Calu3 (cell line): ENCODE measurements at regions not wholly inside any gene's neighbourhood (a gene's known extent, or its start where the extent isn't known, plus 50 kb on each side); places are given as distances from the start of the nearest gene placed in this dataset.

Experiments used
- BruUV-seq: library from RNA; stranded (reverse); fragments of 400-500 nt; replicated peaks from 2 replicates; lab custom pipeline; 2021; lab: Mats Ljungman, UMichigan
- CTCF ChIA-PET: fragments of 300-600 bp; sonication (Branson Sonifier 250); formaldehyde crosslinking; loops from one replicate; lab custom pipeline; 2022; ENCODE audit warnings: antibody characterized with exemption; lab: Charles Lee
- DNase-seq: peaks from one replicate; pipeline ENCODE4 v3.0.0; 2022
- H3K27ac Mint-ChIP-seq: one replicate; pipeline ENCODE4 v1.8.0; 2022; ENCODE audit warnings: mixed read lengths; ENCODE audit not compliant: unreplicated experiment
- H3K27me3 Mint-ChIP-seq: one replicate; pipeline ENCODE4 v1.8.0; 2022; ENCODE audit warnings: mixed read lengths; ENCODE audit not compliant: unreplicated experiment
- H3K36me3 Mint-ChIP-seq: one replicate; pipeline ENCODE4 v1.8.0; 2022; ENCODE audit warnings: mild to moderate bottlenecking, moderate library complexity, mixed read lengths; ENCODE audit not compliant: insufficient read depth, unreplicated experiment
- H3K4me1 Mint-ChIP-seq: one replicate; pipeline ENCODE4 v1.8.0; 2022; ENCODE audit warnings: mild to moderate bottlenecking, low read depth, mixed read lengths; ENCODE audit not compliant: unreplicated experiment
- H3K4me3 Mint-ChIP-seq: one replicate; pipeline ENCODE4 v1.8.0; 2022; ENCODE audit warnings: mild to moderate bottlenecking, low read depth, moderate library complexity, mixed read lengths; ENCODE audit not compliant: unreplicated experiment
- H3K9me3 Mint-ChIP-seq: one replicate; pipeline ENCODE4 v1.8.0; 2022; ENCODE audit warnings: low read depth, mixed read lengths; ENCODE audit not compliant: unreplicated experiment
- intact Hi-C: fragments of 100-400 bp; cut with micrococcal nuclease; formaldehyde crosslinking; loops from one replicate; pipeline ENCODE4 v1.10.0; 2022; ENCODE audit not compliant: unreplicated experiment
- TF ChIP-seq, protein P1 (sequence below): fragments of 200-600 bp; IDR thresholded peaks from one replicate; pipeline ENCODE4 v1.8.0; 2022; ENCODE audit warnings: antibody characterized with exemption; ENCODE audit not compliant: unreplicated experiment

DNA sequence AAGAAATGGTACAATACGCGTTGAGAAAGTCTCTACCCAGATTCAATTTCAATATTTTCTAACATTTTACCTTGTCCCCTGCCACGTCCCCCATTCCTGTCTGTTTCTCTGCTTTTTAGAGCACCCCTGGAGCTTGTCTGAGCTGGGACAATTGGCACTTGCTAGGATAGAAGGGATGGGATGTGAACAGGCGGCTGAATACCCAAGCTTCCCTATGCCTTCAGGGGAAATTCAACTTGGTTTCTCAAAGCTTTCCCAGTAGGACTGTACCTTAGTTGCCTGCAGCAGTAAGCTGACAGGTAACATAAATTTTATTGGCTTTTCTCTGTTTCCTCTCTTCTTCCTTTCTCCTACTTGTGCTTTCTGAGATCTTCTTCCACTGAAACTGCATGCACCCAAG is 1663.3 kb downstream of the EFNB2 start:
- DNase-seq: no peak
- no peak overlapping the region for H3K27ac Mint-ChIP-seq
- no peaks in the 10 kb centered on the region for H3K36me3 Mint-ChIP-seq
- no peaks in the 10 kb centered on the region for H3K9me3 Mint-ChIP-seq
- CTCF ChIA-PET: no interaction called here
- no peaks in the 10 kb centered on the region for H3K4me1 Mint-ChIP-seq
- TF ChIP-seq, protein P1, sequence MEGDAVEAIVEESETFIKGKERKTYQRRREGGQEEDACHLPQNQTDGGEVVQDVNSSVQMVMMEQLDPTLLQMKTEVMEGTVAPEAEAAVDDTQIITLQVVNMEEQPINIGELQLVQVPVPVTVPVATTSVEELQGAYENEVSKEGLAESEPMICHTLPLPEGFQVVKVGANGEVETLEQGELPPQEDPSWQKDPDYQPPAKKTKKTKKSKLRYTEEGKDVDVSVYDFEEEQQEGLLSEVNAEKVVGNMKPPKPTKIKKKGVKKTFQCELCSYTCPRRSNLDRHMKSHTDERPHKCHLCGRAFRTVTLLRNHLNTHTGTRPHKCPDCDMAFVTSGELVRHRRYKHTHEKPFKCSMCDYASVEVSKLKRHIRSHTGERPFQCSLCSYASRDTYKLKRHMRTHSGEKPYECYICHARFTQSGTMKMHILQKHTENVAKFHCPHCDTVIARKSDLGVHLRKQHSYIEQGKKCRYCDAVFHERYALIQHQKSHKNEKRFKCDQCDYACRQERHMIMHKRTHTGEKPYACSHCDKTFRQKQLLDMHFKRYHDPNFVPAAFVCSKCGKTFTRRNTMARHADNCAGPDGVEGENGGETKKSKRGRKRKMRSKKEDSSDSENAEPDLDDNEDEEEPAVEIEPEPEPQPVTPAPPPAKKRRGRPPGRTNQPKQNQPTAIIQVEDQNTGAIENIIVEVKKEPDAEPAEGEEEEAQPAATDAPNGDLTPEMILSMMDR: no peak
- no peak overlapping the region for H3K4me3 Mint-ChIP-seq
- no peaks in the 10 kb centered on the region for H3K27me3 Mint-ChIP-seq
- BruUV-seq: no TSS peak
- intact Hi-C loops: no loop called here

DNA sequence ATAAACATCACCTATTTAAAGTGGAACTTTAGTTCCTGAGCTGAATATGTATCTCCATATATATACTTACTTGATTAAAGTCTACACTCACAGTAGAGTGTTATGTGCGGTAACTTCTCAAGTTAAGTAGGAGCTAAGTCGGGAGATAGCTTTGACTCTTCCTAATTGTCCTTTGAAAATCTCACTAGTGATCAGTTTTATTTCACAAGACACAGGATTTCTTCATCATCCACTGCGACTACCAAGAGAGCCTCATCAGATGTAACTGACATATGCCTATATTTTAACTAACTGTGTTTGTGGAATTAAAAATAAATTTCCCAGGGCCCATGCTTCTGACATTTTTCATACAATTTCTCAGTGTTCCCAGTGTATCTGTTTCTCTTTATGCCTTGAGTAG is 1664.0 kb downstream of the EFNB2 start:
- no peaks in the 10 kb centered on the region for H3K4me1 Mint-ChIP-seq
- H3K36me3 Mint-ChIP-seq: no peaks in the 10 kb centered on the region
- H3K9me3 Mint-ChIP-seq: no peaks in the 10 kb centered on the region
- intact Hi-C loops: no loop called here
- TF ChIP-seq, protein P1: no peak
- no peak for DNase-seq
- no peak overlapping the region for H3K4me3 Mint-ChIP-seq
- no peak overlapping the region for H3K27ac Mint-ChIP-seq
- BruUV-seq: no TSS peak
- CTCF ChIA-PET: no interaction called here
- H3K27me3 Mint-ChIP-seq: no peaks in the 10 kb centered on the region

DNA sequence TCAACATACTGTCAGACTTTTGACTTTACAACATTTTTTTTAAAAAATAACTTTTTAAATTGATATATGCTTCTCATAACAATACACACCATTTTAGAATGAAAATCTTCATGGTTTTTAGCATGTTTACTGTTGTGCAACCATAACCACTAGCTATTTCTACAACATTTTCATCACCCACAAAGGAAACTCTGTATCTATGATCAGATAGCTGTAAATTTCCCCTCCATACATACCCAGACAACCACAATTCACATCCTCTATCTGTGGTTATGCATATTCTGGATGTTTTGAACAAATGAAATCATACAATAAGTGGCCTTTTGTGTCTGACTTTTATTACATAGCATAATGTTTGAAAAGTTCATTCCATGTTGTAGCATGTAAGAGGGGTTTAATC is 1666.0 kb downstream of the EFNB2 start:
- no TSS peak for BruUV-seq
- Mint-ChIP-seq H3K27me3 (no peaks in the 10 kb centered on the region), H3K4me3 (no peak overlapping the region), H3K27ac (no peak overlapping the region), H3K36me3 (no peaks in the 10 kb centered on the region), H3K4me1 (no peaks in the 10 kb centered on the region), H3K9me3 (no peaks in the 10 kb centered on the region)
- CTCF ChIA-PET: no interaction called here
- TF ChIP-seq, protein P1: no peak
- intact Hi-C loops: no loop called here
- DNase-seq: no peak

DNA sequence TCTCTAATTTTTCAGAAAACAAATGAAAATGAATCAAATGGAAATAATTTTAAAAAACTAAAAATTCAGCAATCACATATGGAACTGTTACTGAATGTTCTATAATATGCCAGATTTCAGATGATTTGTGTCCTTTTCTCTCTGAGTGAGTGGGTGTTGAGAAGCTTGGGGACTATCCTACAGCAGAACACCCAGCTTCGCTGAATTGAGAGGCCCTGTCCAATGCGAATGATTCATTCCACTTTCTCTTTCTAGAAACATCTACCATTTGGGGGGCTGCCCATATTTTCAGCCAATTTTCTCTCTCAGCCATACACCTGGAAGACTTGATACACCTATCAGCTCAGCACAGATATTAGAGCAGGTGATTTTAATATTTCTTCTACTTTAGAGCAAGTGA is 1666.7 kb downstream of the EFNB2 start:
- Mint-ChIP-seq H3K27ac (no peak overlapping the region), H3K36me3 (no peaks in the 10 kb centered on the region), H3K4me3 (no peak overlapping the region), H3K4me1 (no peaks in the 10 kb centered on the region), H3K27me3 (no peaks in the 10 kb centered on the region), H3K9me3 (no peaks in the 10 kb centered on the region)
- DNase-seq: no peak
- intact Hi-C loops: no loop called here
- TF ChIP-seq, protein P1: no peak
- CTCF ChIA-PET: no interaction called here
- no TSS peak for BruUV-seq
